CD4-positive, CD25-positive, alpha-beta regulatory T cell (primary cell): ENCODE measurements at regions not wholly inside any gene's neighbourhood (a gene's known extent, or its start where the extent isn't known, plus 50 kb on each side); places are given as distances from the start of the nearest gene placed in this dataset.

Experiments
- ATAC-seq, 2 donors: fragments of 150-1000 bp; cut with Tn5 transposase; one replicate each; pipeline ENCODE4 v1.10.0; 2021; ENCODE audit warnings: low read depth in 2 of 2, moderate number of reproducible peaks in 2 of 2, moderate library complexity in 1 of 2
- DNase-seq, 3 donors: peaks; one replicate each; pipeline versions ENCODE4 v3.0.0 to v3.0.0-alpha.2; 2012 to 2022; ENCODE audit warnings: mixed read lengths in 1 of 3
- H3K27ac ChIP-seq: one replicate; pipeline ENCODE4 v1.7.0; 2013; ENCODE audit warnings: mild to moderate bottlenecking, low read length; ENCODE audit not compliant: insufficient read depth, poor library complexity, severe bottlenecking
- H3K27me3 ChIP-seq: one replicate; pipeline ENCODE4 v1.7.0; 2013; ENCODE audit warnings: low read length; ENCODE audit not compliant: control insufficient read depth, insufficient read depth
- H3K36me3 ChIP-seq: one replicate; pipeline ENCODE4 v1.7.0; 2013; ENCODE audit warnings: mild to moderate bottlenecking, low read length, moderate library complexity; ENCODE audit not compliant: control insufficient read depth, insufficient read depth
- H3K4me1 ChIP-seq: 2 replicates; pipeline ENCODE4 v1.7.0; 2013; ENCODE audit warnings: mild to moderate bottlenecking, low read length; ENCODE audit not compliant: insufficient read depth, control insufficient read depth, poor library complexity, severe bottlenecking
- H3K4me3 ChIP-seq: one replicate; pipeline ENCODE4 v1.7.0; 2013; ENCODE audit warnings: low read depth, mild to moderate bottlenecking, low read length, moderate library complexity
- H3K9me3 ChIP-seq, 2 experiments: 1 replicate in 1 of 2; 2 replicates in 1 of 2; pipeline ENCODE4 v1.7.0; 2013; ENCODE audit warnings: low read length in 2 of 2, mild to moderate bottlenecking in 1 of 2, moderate library complexity in 1 of 2; ENCODE audit not compliant: control insufficient read depth in 2 of 2
- H3K27ac Mint-ChIP-seq, 3 donors: one replicate each; pipeline ENCODE4 v1.8.0; 2020 to 2022; ENCODE audit warnings: mild to moderate bottlenecking in 3 of 3, mixed read lengths in 3 of 3, moderate library complexity in 2 of 3
- H3K27me3 Mint-ChIP-seq: one replicate; pipeline ENCODE4 v1.8.0; 2022; ENCODE audit warnings: mild to moderate bottlenecking, mixed read lengths
- H3K36me3 Mint-ChIP-seq: one replicate; pipeline ENCODE4 v1.8.0; 2020; ENCODE audit warnings: mixed read lengths
- H3K4me1 Mint-ChIP-seq, 4 donors: one replicate each; pipeline ENCODE4 v1.8.0; 2020 to 2022; ENCODE audit warnings: mixed read lengths in 4 of 4, mild to moderate bottlenecking in 1 of 4
- H3K4me3 Mint-ChIP-seq, 4 donors: one replicate each; pipeline ENCODE4 v1.8.0; 2020 to 2022; ENCODE audit warnings: mild to moderate bottlenecking in 4 of 4, mixed read lengths in 4 of 4, moderate library complexity in 3 of 4
- H3K9me3 Mint-ChIP-seq, 7 donors: one replicate each; pipeline ENCODE4 v1.8.0; 2020 to 2022; ENCODE audit warnings: mixed read lengths in 7 of 7, mild to moderate bottlenecking in 3 of 7, moderate library complexity in 2 of 7

DNA sequence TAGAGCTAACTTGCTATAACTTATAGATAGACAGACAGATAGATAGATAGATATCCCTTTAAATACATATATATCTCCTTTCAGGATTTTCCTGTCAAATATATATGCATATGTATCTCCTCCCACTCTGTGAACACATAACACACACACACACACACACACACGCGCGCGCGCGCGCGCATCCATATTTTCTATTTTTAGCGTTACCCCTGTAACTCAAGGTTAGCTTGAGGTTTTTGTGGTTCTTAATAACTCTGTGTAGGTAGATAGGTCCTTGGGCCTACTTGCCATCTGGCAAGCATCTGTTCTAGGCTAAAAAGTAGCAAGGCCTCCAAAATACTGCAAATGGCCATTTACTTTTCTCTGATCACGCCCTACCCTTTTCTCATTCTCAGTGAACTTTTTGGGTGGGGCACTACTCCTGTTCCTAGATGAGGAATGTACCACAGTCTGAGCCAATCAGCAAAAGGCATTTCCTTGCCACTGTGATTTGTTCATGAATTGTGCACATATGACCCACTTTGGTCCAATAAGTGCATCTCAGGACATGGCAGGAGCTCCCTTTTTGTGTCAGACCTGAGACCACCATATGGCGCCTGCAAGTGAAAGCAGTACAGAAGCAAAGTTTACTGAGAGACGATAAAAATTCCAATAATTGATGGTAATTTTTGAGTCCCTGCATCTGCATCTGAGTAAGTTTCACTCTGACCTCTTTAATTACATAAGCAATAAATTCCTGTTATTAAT, 740.5 kb upstream of the API5 start:
- H3K4me3 ChIP-seq: no peak overlapping the region
- H3K9me3 Mint-ChIP-seq: peaks cover 0 to 24% (median 7%) of the 10 kb centered on the region in 7 donors
- no peaks in the 10 kb centered on the region for H3K36me3 ChIP-seq
- H3K4me1 ChIP-seq: no peaks in the 10 kb centered on the region
- ATAC-seq (no peak), DNase-seq (no peak)
- H3K27me3 Mint-ChIP-seq: no peaks in the 10 kb centered on the region
- no peaks in the 10 kb centered on the region for H3K27me3 ChIP-seq
- H3K27ac ChIP-seq: no peak overlapping the region
- H3K9me3 ChIP-seq: peaks cover 0 to 3% of the 10 kb centered on the region in 2 experiments
- no peaks in the 10 kb centered on the region for H3K4me1 Mint-ChIP-seq
- no peak overlapping the region for H3K27ac Mint-ChIP-seq
- no peak overlapping the region for H3K4me3 Mint-ChIP-seq
- no peaks in the 10 kb centered on the region for H3K36me3 Mint-ChIP-seq

DNA sequence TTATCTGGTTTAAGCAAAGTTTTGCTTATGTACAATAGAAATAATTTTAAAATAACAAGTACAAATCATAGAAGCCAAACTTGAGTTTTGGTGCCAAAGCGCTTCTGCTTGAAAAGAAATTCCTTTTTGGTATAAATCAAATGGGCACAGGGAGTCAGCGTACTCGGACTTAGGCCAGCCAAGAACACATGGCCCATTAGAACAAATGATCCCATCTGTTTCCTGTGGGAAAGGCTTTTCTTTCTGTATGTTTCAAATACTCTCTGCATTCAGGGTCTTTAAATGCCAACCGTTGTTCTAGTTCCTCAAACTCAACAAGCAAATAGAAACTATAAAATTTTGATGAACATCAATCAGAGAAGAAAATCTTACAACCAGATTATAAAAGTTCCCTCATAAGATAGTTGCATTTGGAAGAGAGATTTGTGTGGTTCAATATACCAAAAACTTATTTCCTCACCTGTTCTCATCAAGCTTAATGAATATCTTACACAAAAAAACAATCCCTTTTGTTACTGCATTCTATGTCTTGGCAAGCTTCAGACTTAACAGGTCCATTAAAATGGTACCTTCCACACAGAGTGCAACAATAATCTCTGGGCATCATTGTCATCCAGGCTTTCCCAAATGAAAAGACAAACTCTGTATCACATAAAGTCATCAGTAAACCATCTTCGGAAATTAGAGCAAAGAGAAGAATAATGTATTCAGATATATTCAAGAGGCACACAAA, 739.8 kb upstream of the API5 start:
- H3K36me3 Mint-ChIP-seq: no peaks in the 10 kb centered on the region
- H3K4me1 Mint-ChIP-seq: no peaks in the 10 kb centered on the region
- H3K4me3 ChIP-seq: no peak overlapping the region
- no peaks in the 10 kb centered on the region for H3K4me1 ChIP-seq
- H3K27ac ChIP-seq: no peak overlapping the region
- no peaks in the 10 kb centered on the region for H3K27me3 Mint-ChIP-seq
- peaks cover 0 to 22% (median 4%) of the 10 kb centered on the region in 7 donors for H3K9me3 Mint-ChIP-seq
- no peak overlapping the region for H3K27ac Mint-ChIP-seq
- ATAC-seq (no peak), DNase-seq (no peak)
- H3K36me3 ChIP-seq: no peaks in the 10 kb centered on the region
- H3K27me3 ChIP-seq: no peaks in the 10 kb centered on the region
- peaks cover 0 to 3% of the 10 kb centered on the region in 2 experiments for H3K9me3 ChIP-seq
- H3K4me3 Mint-ChIP-seq: no peak overlapping the region

DNA sequence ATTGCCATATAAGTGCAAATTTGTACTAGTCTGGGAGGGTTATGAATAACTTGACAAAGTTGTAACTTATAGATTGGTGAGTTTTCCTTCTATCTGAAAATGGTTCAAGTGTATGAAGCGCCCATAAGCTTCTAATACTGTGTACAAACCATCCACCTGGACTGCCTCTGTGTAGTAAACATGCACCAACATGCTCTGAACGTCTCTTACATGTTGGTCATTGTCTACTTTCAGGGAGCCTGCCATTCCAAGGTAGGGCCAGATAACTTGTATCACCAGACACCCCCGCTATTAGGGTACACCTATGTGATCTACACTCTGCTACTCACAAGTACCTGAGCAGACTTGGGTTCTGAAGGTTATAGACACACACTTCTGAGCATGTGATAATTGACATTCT, 735.5 kb upstream of the API5 start:
- ATAC-seq (no peak), DNase-seq (no peak)
- Histone ChIP-seq H3K27me3 (no peaks in the 10 kb centered on the region), H3K27ac (no peak overlapping the region), H3K36me3 (no peaks in the 10 kb centered on the region), H3K4me1 (no peaks in the 10 kb centered on the region), H3K4me3 (no peak overlapping the region), H3K9me3 (peaks cover 0 to 3% of the 10 kb centered on the region in 2 experiments)
- Mint-ChIP-seq H3K27me3 (no peaks in the 10 kb centered on the region), H3K27ac (no peak overlapping the region), H3K4me3 (no peak overlapping the region), H3K36me3 (no peaks in the 10 kb centered on the region), H3K4me1 (no peaks in the 10 kb centered on the region), H3K9me3 (peaks cover 4 to 16% (median 7%) of the 10 kb centered on the region in 7 donors)

DNA sequence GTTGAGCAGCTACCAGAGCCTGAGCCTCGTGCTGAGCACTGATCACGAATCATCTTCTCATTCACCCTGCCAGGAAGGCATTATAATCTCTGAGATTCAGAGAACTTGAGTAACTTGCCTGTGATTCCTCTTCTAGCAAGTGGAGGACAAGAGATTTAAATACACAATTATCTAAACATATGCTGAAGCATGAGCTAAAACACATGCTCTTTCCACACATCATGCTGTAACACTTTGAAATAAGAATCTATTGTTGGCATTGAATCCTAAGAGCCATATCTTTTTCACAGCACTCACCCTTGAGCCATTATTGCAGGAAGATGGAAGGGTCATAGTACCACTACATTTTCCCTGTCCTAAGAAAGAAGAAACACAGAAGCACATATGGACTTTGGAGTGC, 722.5 kb upstream of the API5 start:
- Histone ChIP-seq H3K27me3 (no peaks in the 10 kb centered on the region), H3K9me3 (no peaks in the 10 kb centered on the region), H3K4me3 (no peak overlapping the region), H3K36me3 (no peaks in the 10 kb centered on the region), H3K4me1 (no peaks in the 10 kb centered on the region), H3K27ac (no peak overlapping the region)
- Mint-ChIP-seq H3K36me3 (no peaks in the 10 kb centered on the region), H3K9me3 (peaks cover 0 to 15% (median 4%) of the 10 kb centered on the region in 7 donors), H3K4me1 (no peaks in the 10 kb centered on the region), H3K27ac (no peak overlapping the region), H3K27me3 (no peaks in the 10 kb centered on the region), H3K4me3 (no peak overlapping the region)
- DNase-seq (no peak), ATAC-seq (no peak)

DNA sequence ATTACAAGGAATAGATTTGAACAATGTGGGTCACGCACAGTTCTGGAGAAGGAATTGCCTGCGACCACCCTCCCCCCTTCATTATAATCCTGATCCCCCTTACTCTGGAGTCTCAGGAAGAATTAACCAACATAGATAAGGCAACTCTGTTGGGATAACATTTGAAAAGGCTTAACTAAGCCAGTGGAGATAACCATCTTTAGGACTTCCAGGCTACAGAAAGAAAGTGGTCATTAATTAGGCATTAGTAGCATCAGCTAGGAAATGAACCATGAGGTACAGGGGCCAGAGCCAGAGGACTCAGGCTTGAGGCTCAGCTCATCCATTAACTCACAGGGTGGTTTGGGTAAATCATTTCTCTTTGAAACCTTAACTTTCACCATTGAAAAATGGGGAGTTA, 720.0 kb upstream of the API5 start:
- Histone ChIP-seq H3K27ac (no peak overlapping the region), H3K36me3 (no peaks in the 10 kb centered on the region), H3K27me3 (no peaks in the 10 kb centered on the region), H3K4me1 (no peaks in the 10 kb centered on the region), H3K4me3 (no peak overlapping the region), H3K9me3 (no peaks in the 10 kb centered on the region)
- Mint-ChIP-seq H3K4me3 (no peak overlapping the region), H3K27ac (no peak overlapping the region), H3K27me3 (no peaks in the 10 kb centered on the region), H3K4me1 (no peaks in the 10 kb centered on the region), H3K9me3 (peaks cover 0 to 17% (median 2%) of the 10 kb centered on the region in 7 donors), H3K36me3 (no peaks in the 10 kb centered on the region)
- ATAC-seq (no peak), DNase-seq (no peak)

DNA sequence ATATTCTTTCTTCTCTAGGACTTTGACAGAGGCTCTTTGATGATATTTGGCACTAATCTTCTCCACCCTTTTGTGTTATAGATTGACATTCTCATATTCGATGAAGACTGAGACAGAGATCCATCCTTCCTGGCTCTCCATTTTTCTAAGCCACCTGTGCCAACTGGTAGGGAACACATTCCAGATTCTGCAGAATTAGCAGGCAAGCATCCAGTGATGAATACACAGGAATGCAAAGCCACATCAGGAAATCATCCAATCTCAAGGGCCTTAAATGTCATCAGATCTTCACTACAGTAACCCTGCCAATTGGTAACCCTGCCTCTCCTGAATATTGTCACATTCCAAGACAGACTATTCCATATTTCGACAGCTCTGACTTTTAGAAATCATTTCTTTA, 718.4 kb upstream of the API5 start:
- Mint-ChIP-seq H3K27ac (no peak overlapping the region), H3K4me3 (no peak overlapping the region), H3K27me3 (no peaks in the 10 kb centered on the region), H3K4me1 (no peaks in the 10 kb centered on the region), H3K36me3 (no peaks in the 10 kb centered on the region), H3K9me3 (peaks cover 0 to 16% (median 2%) of the 10 kb centered on the region in 7 donors)
- ATAC-seq: no peak
- no peak overlapping the region for H3K27ac ChIP-seq
- H3K4me1 ChIP-seq: no peaks in the 10 kb centered on the region
- no peaks in the 10 kb centered on the region for H3K36me3 ChIP-seq
- no peak for DNase-seq
- H3K4me3 ChIP-seq: no peak overlapping the region
- no peaks in the 10 kb centered on the region for H3K9me3 ChIP-seq
- no peaks in the 10 kb centered on the region for H3K27me3 ChIP-seq

DNA sequence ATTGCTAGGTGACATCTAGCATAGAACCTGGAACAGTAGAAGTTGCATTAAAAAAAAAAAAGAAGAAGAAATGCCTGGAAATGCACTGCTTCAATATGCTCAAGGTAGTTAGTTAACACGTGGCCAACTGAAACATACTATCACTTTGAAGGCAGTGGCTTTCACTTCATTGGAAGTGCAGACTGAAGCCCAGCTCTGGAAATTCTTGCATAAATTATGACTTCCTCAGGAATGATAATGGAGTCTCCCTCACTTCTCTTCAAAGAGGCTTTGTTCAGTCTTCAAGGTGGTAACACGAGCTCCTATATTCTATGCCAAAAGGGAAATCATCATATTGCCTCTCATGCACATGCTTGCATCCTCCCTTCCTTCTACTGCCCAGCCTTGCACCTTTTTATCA, 715.9 kb upstream of the API5 start:
- H3K9me3 Mint-ChIP-seq: peaks cover 0 to 12% (median 2%) of the 10 kb centered on the region in 7 donors
- H3K4me3 Mint-ChIP-seq: no peak overlapping the region
- H3K4me3 ChIP-seq: no peak overlapping the region
- no peaks in the 10 kb centered on the region for H3K27me3 ChIP-seq
- ATAC-seq (no peak), DNase-seq (no peak)
- no peaks in the 10 kb centered on the region for H3K4me1 Mint-ChIP-seq
- H3K27ac ChIP-seq: no peak overlapping the region
- H3K36me3 ChIP-seq: no peaks in the 10 kb centered on the region
- no peaks in the 10 kb centered on the region for H3K36me3 Mint-ChIP-seq
- H3K9me3 ChIP-seq: no peaks in the 10 kb centered on the region
- no peaks in the 10 kb centered on the region for H3K4me1 ChIP-seq
- no peaks in the 10 kb centered on the region for H3K27me3 Mint-ChIP-seq
- H3K27ac Mint-ChIP-seq: no peak overlapping the region
